D721Med (cell line): ENCODE measurements at regions not wholly inside any gene's neighbourhood (a gene's known extent, or its start where the extent isn't known, plus 50 kb on each side); places are given as distances from the start of the nearest gene placed in this dataset.
"Not testable (repeated sequence)": the region's sequence is repeated elsewhere in the genome, so short reads cannot be mapped to it uniquely, and the experiment has no call there.

Experiments
- DNase-seq: peaks from one replicate; pipeline ENCODE4 v3.0.0; 2011; ENCODE audit warnings: low spot score; ENCODE audit not compliant: insufficient read length
- FAIRE-seq: peaks from 2 replicates; lab custom pipeline; 2011; peaks lifted over from hg19 to GRCh38; lab: Jason Lieb, UNC
- CTCF ChIP-seq: IDR thresholded peaks from 2 replicates; pipeline ENCODE4 v1.5.1; 2012; ENCODE audit warnings: mild to moderate bottlenecking, control low read depth; ENCODE audit not compliant: insufficient read depth; ENCODE audit errors: missing control alignments

GRCh38 chr2:241984271-241984655 is 114.7 kb downstream of the RTP5 start:
- FAIRE-seq: no peak
- TF ChIP-seq CTCF: no peak
- no peak for DNase-seq

- DNase-seq: no peak
- FAIRE-seq: no peak
- no peak for TF ChIP-seq CTCF
Observed at GRCh38 chr2:241984658-241985057, 115.1 kb downstream of the RTP5 start.

GRCh38 chr2:241985161-241985985 is 115.8 kb downstream of the RTP5 start:
- not testable (repeated sequence) for FAIRE-seq, DNase-seq

GRCh38 chr2:241985986-241986329 is 116.4 kb downstream of the RTP5 start:
- DNase-seq (no peak), FAIRE-seq (no peak)
- no peak for TF ChIP-seq CTCF

GRCh38 chr2:241986836-241987641 is 117.5 kb downstream of the RTP5 start:
- DNase-seq (no peak), FAIRE-seq (no peak)
- no peak for TF ChIP-seq CTCF

GRCh38 chr2:241987726-241988125 is 118.2 kb downstream of the RTP5 start:
- no peak for FAIRE-seq
- DNase-seq: no peak
- no peak for TF ChIP-seq CTCF

GRCh38 chr2:241988146-241988545 is 118.6 kb downstream of the RTP5 start:
- DNase-seq (no peak), FAIRE-seq (no peak)
- TF ChIP-seq CTCF: no peak
